ENCODE measurements at regions not wholly inside any gene's neighbourhood (a gene's known extent, or its start where the extent isn't known, plus 50 kb on each side); places are given as distances from the start of the nearest gene placed in this dataset.

DNA sequence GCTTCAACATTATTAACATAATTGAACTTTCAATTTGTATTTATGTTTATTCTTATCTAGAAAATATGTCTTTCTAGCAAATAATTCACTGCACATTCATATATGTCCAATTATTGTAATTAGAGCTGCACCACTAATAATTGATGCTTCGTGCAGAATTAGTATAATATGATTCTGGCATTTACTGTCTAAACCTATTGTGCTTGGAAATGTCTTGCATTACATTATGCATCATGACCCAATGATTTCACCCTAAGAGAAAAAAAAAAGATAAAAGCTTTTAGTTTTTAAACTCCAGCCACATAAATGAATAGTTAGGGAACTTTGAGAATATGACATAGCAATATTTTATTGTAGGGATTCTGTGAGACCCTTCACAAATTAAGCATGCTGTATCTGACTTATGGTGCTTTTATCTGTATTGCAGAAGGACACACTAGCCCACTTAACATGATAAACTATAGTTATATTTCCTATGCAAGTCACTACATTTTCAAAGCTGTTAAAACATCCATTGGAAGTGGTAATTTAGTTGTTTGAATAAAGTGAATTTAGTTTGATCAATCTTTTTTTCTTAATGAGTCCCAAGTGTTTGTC, 1609.1 kb downstream of the REEP3 start:
- H3K4me3 ChIP-seq (ENCODE audit: low read depth, low read length): no peak overlapping the region
- TF ChIP-seq, protein P1, sequence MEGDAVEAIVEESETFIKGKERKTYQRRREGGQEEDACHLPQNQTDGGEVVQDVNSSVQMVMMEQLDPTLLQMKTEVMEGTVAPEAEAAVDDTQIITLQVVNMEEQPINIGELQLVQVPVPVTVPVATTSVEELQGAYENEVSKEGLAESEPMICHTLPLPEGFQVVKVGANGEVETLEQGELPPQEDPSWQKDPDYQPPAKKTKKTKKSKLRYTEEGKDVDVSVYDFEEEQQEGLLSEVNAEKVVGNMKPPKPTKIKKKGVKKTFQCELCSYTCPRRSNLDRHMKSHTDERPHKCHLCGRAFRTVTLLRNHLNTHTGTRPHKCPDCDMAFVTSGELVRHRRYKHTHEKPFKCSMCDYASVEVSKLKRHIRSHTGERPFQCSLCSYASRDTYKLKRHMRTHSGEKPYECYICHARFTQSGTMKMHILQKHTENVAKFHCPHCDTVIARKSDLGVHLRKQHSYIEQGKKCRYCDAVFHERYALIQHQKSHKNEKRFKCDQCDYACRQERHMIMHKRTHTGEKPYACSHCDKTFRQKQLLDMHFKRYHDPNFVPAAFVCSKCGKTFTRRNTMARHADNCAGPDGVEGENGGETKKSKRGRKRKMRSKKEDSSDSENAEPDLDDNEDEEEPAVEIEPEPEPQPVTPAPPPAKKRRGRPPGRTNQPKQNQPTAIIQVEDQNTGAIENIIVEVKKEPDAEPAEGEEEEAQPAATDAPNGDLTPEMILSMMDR (IDR thresholded peaks at IDR 0.05; ENCODE audit: insufficient read depth, low read depth, low read length, missing control alignments): no peak
- no peak for DNase-seq (ENCODE audit: low read depth)

GRCh38 chr10:65133652-65134051, 1612.5 kb downstream of the REEP3 start:
- TF ChIP-seq, protein P1 (IDR thresholded peaks at IDR 0.05; ENCODE audit: insufficient read depth, low read depth, low read length, missing control alignments): no peak
- DNase-seq (ENCODE audit: low read depth): no peak

DNA sequence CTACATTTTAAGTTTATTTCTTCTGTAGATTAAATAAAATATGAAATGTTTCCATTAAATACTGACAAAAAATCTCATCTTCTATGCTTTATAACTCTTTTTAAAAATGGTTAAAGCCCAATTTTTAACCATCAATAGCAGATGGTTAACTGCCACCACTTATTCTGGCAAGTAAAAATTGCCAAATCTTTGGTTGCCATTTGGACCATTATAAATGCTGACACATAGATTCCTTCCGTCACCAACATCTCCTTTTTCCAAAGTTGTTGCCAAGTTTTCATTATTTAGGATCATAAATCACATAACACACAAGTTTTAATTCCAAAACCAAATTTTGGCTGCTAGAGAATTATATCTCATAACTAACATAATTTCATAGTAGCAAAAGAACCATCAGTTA, 1614.3 kb downstream of the REEP3 start:
- TF ChIP-seq, protein P1 (IDR thresholded peaks at IDR 0.05; ENCODE audit: insufficient read depth, low read depth, low read length, missing control alignments): no peak
- DNase-seq (ENCODE audit: low read depth): no peak
- no peak overlapping the region for H3K4me3 ChIP-seq (ENCODE audit: low read depth, low read length)

More at GRCh38 chr10:65133652-65134051, 1612.5 kb downstream of the REEP3 start:
- H3K4me3 ChIP-seq (ENCODE audit: low read depth, low read length): no peak overlapping the region

DNA sequence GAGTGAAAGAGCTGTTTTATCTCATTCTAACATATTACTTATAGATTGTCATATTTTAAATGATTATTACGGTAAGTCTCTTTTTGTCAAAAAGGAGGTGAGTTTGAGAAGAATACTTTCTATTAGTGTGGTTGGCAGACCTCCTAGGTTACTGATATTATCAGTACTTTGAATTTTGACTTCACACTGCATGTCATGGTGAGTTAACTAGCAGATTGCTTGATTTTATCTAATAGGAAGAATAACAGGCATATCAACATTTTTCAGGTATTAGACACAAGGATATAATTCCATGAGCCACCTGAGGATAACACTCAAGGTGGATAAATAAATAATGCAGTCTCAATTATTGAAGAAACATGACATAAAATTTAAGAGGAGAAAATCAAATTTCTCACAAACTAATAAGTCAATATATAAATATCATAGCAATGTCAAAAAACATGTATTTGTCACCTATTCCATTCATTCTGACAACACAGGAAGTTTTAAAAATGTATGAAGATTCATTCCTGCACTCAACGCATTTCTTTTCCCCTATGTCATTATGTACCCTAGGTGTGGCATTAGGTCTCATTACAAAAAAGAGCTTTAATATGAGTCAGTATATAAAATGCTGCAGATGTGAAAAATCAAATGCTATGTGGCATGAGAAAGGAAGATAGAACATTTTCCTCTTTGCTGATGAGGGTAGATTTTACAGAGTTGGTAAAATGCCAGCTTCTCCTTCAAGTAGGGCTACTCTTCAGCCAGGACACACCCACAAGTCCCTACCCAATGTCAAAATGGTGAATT, 1621.6 kb downstream of the REEP3 start:
- H3K4me3 ChIP-seq (ENCODE audit: low read depth, low read length): no peak overlapping the region
- TF ChIP-seq, protein P1 (IDR thresholded peaks at IDR 0.05; ENCODE audit: insufficient read depth, low read depth, low read length, missing control alignments): no peak
- no peak for DNase-seq (ENCODE audit: low read depth)

GRCh38 chr10:65143723-65144122, 1622.5 kb downstream of the REEP3 start:
- no peak for DNase-seq (ENCODE audit: low read depth)
- TF ChIP-seq, protein P1 (IDR thresholded peaks at IDR 0.05; ENCODE audit: insufficient read depth, low read depth, low read length, missing control alignments): no peak
- no peak overlapping the region for H3K4me3 ChIP-seq (ENCODE audit: low read depth, low read length)

- no peak overlapping the region for H3K4me3 ChIP-seq (ENCODE audit: low read depth, low read length)
- DNase-seq (ENCODE audit: low read depth): no peak
- TF ChIP-seq, protein P1 (IDR thresholded peaks at IDR 0.05; ENCODE audit: insufficient read depth, low read depth, low read length, missing control alignments): no peak
Measured at GRCh38 chr10:65149878-65150277, 1628.7 kb downstream of the REEP3 start.
